IPS-15b (cell line): ENCODE measurements at regions not wholly inside any gene's neighbourhood (a gene's known extent, or its start where the extent isn't known, plus 50 kb on each side); places are given as distances from the start of the nearest gene placed in this dataset.

ENCODE experiments used
- H3K27me3 ChIP-seq: one replicate; pipeline ENCODE4 v1.6.1; 2013; ENCODE audit warnings: low read length; ENCODE audit not compliant: control insufficient read depth, insufficient read depth
- H3K36me3 ChIP-seq: one replicate; pipeline ENCODE4 v1.6.1; 2013; ENCODE audit warnings: low read length; ENCODE audit not compliant: control insufficient read depth, insufficient read depth
- H3K4me1 ChIP-seq: one replicate; pipeline ENCODE4 v1.6.1; 2013; ENCODE audit warnings: mild to moderate bottlenecking, low read length; ENCODE audit not compliant: control insufficient read depth, insufficient read depth
- H3K4me3 ChIP-seq: one replicate; pipeline ENCODE4 v1.5.1; 2013; ENCODE audit warnings: low read depth, low read length
- H3K9ac ChIP-seq: one replicate; pipeline ENCODE4 v1.6.1; 2013; ENCODE audit warnings: low read depth, mild to moderate bottlenecking, low read length
- H3K9me3 ChIP-seq: one replicate; pipeline ENCODE4 v1.6.1; 2013; ENCODE audit warnings: mild to moderate bottlenecking, low read length; ENCODE audit not compliant: control insufficient read depth, insufficient read depth

DNA sequence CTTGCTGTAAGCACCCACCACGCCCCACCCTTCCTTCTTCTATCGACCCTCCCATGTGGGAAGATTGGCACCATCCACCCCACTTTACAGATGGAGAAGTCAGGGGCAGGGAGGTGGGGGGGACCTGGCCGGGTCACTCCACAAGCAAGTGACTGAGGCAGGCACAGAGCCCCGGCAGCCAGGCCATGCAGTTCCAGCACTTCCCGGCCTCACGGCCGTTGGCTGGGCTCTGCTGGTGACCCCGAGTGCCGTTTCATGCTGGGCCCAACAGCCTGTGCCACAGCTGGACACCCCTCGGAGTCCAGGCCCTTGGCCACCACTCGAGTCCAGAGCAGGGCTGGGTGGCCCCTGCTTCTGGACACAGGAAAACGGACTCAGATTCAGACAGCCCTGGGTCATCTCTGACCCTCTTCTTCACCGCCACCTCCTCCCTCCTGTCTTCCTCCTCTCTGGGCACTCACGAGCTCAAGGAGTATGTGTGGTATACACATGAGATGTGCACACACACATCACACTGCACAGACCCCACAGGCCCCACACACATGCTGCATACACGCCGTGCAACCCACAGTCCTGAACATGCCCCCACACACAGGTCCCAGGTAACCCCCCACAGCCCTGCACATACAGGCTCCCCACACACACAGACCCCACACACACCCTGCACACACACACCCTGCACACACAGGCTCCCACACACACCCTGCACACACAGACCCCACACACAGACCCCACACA lies 89.3 kb upstream of the GPC1 start:
- Histone ChIP-seq H3K4me1 (no peaks in the 10 kb centered on the region), H3K4me3 (no peak overlapping the region), H3K9ac (no peak overlapping the region), H3K27me3 (no peaks in the 10 kb centered on the region), H3K36me3 (no peaks in the 10 kb centered on the region), H3K9me3 (no peaks in the 10 kb centered on the region)

DNA sequence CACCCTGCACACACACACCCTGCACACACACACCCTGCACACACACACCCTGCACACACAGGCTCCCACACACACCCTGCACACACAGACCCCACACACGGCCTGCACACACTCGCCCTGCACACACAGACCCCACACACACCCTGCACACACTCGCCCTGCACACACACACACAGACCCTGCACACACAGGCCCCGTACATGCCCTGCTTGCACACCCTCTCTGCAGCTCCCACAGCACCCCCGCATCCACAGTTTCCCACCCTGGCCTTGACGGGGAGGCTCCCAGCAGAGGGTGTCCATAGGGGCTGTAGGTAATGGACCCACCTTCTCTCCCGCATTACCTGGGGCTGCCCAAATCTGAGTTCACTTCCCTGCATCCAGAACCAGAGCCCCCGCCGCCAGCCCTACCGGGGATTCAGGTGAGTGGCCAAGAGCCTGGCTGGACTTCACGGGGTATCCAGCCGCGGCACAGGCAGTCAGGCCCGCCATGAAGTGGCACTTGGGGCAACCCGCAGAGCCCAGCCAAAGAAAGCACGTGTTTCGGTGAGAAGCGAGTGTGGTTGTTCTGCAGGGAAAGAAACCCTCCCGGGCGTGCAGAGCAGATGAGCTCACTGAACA lies 88.6 kb upstream of the GPC1 start:
- Histone ChIP-seq H3K9ac (no peak overlapping the region), H3K4me3 (no peak overlapping the region), H3K4me1 (no peaks in the 10 kb centered on the region), H3K36me3 (no peaks in the 10 kb centered on the region), H3K9me3 (no peaks in the 10 kb centered on the region), H3K27me3 (no peaks in the 10 kb centered on the region)

DNA sequence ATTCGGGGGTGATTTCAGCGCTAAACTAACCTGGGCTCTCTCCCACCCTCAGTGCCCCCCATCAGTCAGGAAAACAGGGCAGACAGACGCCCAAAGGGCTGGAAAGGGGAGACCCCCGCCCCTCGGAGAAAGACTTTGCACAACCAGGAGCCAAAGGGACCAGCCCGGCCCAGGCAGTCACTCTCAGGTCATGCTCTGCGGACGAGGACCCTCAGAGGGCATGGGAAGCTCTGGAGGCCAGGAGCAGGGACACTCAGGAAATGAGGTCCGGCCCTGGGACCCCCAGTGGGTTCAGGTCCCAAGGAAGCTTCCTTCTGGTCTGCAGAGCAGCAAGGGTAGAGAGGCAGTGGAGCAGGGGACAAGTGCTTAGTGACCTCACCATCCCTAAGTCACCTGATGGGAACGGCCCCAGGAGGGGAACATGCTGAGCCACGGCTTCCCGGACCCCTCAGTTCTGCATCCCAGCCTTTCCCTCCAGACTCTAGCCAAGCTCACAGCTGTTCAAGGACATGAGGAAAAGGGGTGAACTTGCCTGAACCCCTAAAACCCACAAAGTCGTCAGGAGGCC lies 88.0 kb upstream of the GPC1 start:
- Histone ChIP-seq H3K4me3 (no peak overlapping the region), H3K36me3 (no peaks in the 10 kb centered on the region)

DNA sequence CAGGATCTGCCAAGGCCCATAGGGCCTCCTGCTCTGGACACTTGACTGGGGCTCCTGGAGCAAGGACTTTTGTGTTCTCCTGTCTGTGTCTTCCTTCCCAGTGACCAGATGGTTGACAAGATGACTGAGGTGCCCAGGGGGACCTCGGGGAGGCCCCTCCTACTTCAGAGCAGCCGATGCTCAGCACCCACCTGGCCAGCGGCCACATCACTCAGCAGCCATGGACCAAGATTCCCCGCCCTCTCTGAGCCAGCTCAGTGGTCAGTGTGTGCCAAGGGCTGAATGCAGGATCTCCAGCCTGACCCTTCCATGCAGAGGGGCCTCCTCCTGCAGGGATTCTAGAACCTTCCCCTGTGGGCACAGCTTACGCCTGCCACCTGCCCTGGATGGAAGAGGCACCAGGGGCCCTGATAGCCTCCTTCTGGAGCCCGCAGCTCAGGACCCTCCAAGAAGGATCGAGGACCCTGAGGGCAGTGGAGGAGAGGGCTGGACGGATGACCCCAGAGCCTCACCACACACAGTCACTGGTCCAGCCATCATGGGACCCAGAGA lies 87.4 kb upstream of the GPC1 start:
- Histone ChIP-seq H3K9me3 (no peaks in the 10 kb centered on the region), H3K9ac (no peak overlapping the region), H3K36me3 (no peaks in the 10 kb centered on the region), H3K4me1 (no peaks in the 10 kb centered on the region), H3K4me3 (no peak overlapping the region), H3K27me3 (no peaks in the 10 kb centered on the region)

More for the DNA sequence above, 88.0 kb upstream of the GPC1 start:
- H3K9me3 ChIP-seq: no peaks in the 10 kb centered on the region
- no peaks in the 10 kb centered on the region for H3K27me3 ChIP-seq
- H3K9ac ChIP-seq: no peak overlapping the region
- no peaks in the 10 kb centered on the region for H3K4me1 ChIP-seq

DNA sequence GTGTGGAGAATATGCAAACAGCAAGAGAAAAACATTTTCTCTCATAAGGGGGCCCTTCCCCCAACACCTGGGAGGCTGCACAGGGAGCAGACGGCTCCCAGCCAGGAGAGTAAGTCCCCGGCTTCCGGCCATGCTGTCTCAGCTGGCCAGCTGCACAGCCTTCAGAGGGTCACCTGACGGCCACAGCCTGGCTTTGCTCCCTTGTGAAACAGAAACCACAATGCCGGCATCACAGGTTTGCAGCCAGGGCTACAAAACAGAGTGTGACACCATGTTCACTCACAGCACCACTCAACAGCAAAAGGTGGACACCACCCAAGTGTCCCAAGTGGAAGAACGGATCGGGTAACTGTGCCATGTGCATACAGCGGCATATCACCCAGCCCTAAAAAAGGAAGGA lies 86.9 kb upstream of the GPC1 start:
- Histone ChIP-seq H3K4me3 (no peak overlapping the region), H3K9me3 (no peaks in the 10 kb centered on the region), H3K36me3 (no peaks in the 10 kb centered on the region), H3K27me3 (no peaks in the 10 kb centered on the region), H3K4me1 (no peaks in the 10 kb centered on the region), H3K9ac (no peak overlapping the region)

DNA sequence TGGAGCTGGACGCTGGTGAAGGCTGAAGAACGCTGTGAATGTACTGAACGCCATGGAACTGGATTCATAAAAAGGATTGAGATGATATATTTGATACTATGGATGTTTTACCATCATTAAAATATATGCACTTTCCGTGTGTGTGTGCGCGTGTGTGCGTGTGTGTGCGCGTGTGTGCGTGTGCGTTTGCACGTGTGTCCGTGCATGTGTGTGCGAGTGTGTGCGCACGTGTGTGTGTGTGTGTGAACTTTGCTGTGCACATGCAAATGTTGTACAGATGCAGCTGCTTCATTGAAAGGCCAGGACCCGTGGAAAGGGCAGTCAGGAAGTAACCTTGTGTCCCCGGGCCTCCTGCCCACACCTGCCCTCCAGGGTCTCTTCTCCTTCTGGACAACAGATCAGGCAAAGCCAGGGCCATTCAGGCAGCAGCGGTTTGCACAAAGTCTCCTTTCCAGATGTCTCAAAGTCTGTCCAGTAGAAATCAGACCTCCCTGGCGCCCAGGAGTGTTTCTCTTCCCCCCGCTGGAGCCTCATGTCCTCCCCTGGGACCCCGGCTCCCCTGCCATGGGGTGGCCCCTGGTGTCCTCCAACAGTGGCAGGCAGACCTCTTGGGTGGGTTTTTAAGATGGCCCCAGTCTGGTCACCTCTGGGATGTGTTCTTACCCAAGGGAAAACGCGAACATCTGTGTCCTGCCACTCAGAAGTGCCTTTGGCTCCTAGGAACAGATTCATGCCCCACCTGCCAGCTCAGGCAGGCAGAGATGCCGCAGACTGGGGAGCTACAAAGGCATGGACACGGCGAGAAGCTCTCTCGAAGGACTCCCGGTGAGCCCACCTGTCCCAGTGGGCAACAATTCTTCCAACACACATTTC lies 86.1 kb upstream of the GPC1 start:
- no peaks in the 10 kb centered on the region for H3K36me3 ChIP-seq
- H3K4me1 ChIP-seq: no peaks in the 10 kb centered on the region
- no peaks in the 10 kb centered on the region for H3K9me3 ChIP-seq
- H3K4me3 ChIP-seq: no peak overlapping the region
- no peaks in the 10 kb centered on the region for H3K27me3 ChIP-seq
- no peak overlapping the region for H3K9ac ChIP-seq

DNA sequence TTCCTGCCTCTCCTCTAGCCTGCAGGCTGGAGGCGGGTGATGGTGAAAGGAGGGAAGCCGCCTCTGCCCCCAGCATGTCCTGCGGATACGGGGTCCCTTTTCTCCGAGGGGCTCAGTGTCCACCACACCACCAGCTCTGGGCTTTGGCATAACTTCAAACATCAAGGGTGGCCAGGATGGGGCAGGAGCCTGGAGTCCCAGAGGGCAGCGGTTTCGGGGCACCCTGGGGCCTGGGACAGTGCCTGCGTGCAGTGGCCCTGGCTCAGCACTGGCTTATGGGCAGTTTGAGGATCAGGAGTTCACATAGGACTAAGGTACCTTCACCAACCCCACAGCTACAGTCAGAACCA lies 85.5 kb upstream of the GPC1 start:
- H3K9ac ChIP-seq: no peak overlapping the region
- H3K36me3 ChIP-seq: no peaks in the 10 kb centered on the region
- no peak overlapping the region for H3K4me3 ChIP-seq
- H3K9me3 ChIP-seq: no peaks in the 10 kb centered on the region
- no peaks in the 10 kb centered on the region for H3K4me1 ChIP-seq
- no peaks in the 10 kb centered on the region for H3K27me3 ChIP-seq

DNA sequence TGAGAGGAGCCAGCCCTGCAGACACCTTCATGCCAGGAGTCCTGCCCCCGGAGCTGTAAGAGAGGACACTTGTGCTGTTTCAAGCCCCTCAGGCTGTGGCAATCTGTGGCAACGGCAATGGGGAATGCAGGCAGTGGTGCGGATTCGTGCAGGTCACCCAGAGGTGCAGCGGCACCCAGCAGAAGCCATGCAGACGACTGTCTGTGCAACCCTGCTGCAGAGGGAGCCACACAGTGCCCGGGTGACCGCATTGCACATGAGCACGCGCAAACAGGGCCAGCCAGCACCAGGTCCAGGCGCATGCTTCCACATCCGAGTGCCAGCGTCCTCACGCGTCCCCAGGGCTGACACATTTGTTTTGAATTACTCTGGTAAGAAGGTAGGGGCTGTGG lies 84.8 kb upstream of the GPC1 start:
- Histone ChIP-seq H3K9me3 (no peaks in the 10 kb centered on the region), H3K4me3 (no peak overlapping the region), H3K4me1 (no peaks in the 10 kb centered on the region), H3K27me3 (no peaks in the 10 kb centered on the region), H3K9ac (no peak overlapping the region), H3K36me3 (no peaks in the 10 kb centered on the region)

DNA sequence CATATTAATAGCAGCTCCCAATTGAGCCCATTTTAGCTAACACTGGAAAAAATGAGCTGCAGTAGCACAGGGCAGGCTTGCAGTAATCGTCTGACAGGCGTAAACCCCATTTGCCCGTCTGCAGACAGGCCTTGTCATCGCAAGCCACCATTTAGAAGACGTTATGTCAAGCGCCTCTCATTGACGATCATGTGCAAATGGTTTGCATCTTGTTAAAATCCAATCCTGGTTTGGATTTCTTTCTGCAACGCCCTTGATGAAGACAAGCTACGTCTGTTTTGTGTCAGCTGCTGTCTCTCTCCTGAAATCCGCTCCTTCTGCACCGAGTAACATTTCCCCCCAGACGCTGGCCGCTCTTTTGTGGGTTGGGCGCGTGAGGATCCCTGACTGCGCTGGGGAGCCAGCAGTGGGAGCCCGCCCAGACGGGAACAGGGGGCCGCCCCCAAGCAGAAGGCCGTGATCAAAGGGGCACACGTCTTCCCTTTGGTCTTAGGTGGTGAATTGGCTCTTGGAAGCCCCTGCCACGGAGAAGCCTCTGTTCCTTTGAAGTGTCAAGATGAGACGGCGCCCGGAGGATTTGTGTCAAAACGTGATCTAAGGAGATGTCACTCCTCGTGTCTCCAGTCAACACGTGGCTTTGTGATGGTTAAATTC lies 84.2 kb upstream of the GPC1 start:
- no peaks in the 10 kb centered on the region for H3K9me3 ChIP-seq
- H3K4me3 ChIP-seq: no peak overlapping the region
- H3K36me3 ChIP-seq: no peaks in the 10 kb centered on the region
- no peaks in the 10 kb centered on the region for H3K27me3 ChIP-seq
- no peak overlapping the region for H3K9ac ChIP-seq
- no peaks in the 10 kb centered on the region for H3K4me1 ChIP-seq

DNA sequence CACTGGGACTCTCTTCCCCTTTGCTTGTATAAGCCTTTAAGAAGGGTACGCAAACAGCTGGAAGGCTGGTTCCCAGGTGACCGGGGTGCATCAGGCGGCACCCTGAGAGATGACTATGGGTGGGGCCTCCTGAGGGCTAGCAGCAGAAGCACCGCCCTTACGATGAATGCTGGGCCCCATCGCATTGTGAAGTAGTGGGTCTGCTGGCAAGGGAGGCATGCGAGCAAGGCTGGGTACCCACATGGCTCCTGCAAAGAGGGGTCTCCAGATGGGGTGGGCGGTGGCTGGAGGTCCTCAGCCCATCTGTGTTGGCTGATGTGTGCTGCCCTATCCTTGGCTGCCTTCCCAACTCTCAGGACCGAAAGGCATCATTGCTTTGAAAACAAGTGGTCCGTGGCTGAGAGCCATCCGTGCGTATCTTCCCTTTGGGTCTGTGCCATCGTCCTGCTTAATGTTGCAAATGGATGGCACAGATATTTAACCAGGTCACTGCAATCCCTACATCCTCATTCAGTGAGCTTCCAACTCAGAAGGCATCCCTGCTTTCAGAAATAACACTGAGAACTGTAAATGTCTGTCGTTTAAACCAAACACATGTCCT lies 83.5 kb upstream of the GPC1 start:
- Histone ChIP-seq H3K4me1 (no peaks in the 10 kb centered on the region), H3K9me3 (no peaks in the 10 kb centered on the region), H3K36me3 (no peaks in the 10 kb centered on the region), H3K27me3 (no peaks in the 10 kb centered on the region), H3K9ac (no peak overlapping the region), H3K4me3 (no peak overlapping the region)
